ENCODE measurements at regions not wholly inside any gene's neighbourhood (a gene's known extent, or its start where the extent isn't known, plus 50 kb on each side); places are given as distances from the start of the nearest gene placed in this dataset.
"Not testable (repeated sequence)": the region's sequence is repeated elsewhere in the genome, so short reads cannot be mapped to it uniquely, and the experiment has no call there.

DNA sequence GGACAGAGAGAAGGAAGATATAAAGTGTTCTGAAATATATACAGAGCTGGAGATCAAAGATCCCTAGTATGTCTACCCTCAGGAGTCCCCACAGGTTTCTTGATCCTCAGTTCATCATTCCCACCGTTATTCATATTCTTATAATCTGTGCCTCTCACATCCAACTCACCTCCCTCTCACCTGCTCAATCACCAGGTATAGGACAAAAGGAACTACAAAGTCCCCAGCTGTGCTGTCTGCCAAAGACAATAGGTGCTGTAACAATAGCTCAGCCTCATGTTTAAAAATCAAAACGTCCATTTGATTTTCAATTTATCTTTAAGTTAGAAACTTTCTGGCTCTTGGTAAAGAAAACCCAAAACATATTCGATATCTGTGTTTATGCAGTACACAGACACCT lies 121.1 kb upstream of the PKN2 start:
- H3K27ac Mint-ChIP-seq, result no peak overlapping the region
- no peaks in the 10 kb centered on the region for H3K36me3 Mint-ChIP-seq
- no peaks in the 10 kb centered on the region for H3K36me3 ChIP-seq (ENCODE audit: control insufficient read depth, insufficient read depth, low read length)
- H3K9me3 ChIP-seq (ENCODE audit: control insufficient read depth in 2 of 2, low read length in 2 of 2), result no peaks in the 10 kb centered on the region
- no peaks in the 10 kb centered on the region for H3K4me1 Mint-ChIP-seq
- ATAC-seq (ENCODE audit: low read depth in 2 of 2) (no peak), DNase-seq (no peak)
- H3K9me3 Mint-ChIP-seq, result peaks cover 0 to 1% (median 0%) of the 10 kb centered on the region in 7 donors
- H3K27me3 Mint-ChIP-seq, result peaks cover 15% of the 10 kb centered on the region
- no peak overlapping the region for H3K4me3 ChIP-seq (ENCODE audit: low read depth, low read length)
- H3K27ac ChIP-seq (ENCODE audit: insufficient read depth, low read length, poor library complexity, severe bottlenecking), result no peak overlapping the region
- no peaks in the 10 kb centered on the region for H3K4me1 ChIP-seq (ENCODE audit: control insufficient read depth, insufficient read depth, low read length, poor library complexity, severe bottlenecking)
- peaks cover 4% of the 10 kb centered on the region for H3K27me3 ChIP-seq (ENCODE audit: control insufficient read depth, insufficient read depth, low read length)
- H3K4me3 Mint-ChIP-seq, result no peak overlapping the region

DNA sequence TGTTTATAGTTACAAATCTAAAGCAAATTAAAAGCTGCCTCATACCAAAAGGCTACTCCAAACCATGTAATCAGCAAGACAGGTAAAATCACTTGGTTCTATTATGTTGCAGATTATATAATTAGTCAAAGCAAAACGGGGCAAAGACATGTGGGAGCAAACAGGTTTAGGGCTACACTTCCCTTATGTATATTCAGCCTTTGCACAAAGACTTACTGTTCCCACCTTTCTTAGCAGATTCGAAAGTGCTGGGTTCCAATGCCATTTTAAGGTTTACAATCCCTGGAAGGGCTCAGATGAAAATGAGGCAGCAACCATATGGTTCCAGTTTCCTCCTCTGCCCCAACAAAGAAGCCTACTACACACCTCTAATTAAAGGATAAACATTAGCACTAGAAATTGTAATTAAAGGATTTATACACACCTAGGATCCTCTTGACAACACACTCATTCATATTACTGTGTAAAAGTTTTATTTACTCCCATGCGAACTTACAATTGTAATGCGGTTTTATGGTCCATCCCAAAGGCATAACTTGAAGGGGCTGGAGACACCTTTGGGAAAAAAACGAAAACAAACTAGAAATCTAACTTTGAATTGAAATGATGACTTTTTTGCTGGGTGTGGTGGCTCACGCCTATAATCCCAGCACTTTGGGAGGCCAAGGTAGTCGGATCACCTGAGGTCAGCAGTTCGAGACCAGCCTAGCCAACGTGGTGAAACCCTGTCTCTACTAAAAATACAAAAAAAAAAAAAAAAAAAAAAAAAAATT lies 117.3 kb upstream of the PKN2 start:
- DNase-seq (no peak), ATAC-seq (ENCODE audit: low read depth in 2 of 2) (no peak)
- Mint-ChIP-seq H3K27ac (no peak overlapping the region), H3K27me3 (peaks cover 22% of the 10 kb centered on the region), H3K36me3 (no peaks in the 10 kb centered on the region), H3K4me1 (no peaks in the 10 kb centered on the region), H3K4me3 (no peak overlapping the region), H3K9me3 (peaks cover 0 to 1% (median 0%) of the 10 kb centered on the region in 7 donors)
- no peaks in the 10 kb centered on the region for H3K9me3 ChIP-seq (ENCODE audit: control insufficient read depth in 2 of 2, low read length in 2 of 2)
- no peak overlapping the region for H3K4me3 ChIP-seq (ENCODE audit: low read depth, low read length)
- peaks cover 13% of the 10 kb centered on the region for H3K27me3 ChIP-seq (ENCODE audit: control insufficient read depth, insufficient read depth, low read length)
- H3K27ac ChIP-seq (ENCODE audit: insufficient read depth, low read length, poor library complexity, severe bottlenecking), result no peak overlapping the region
- H3K4me1 ChIP-seq (ENCODE audit: control insufficient read depth, insufficient read depth, low read length, poor library complexity, severe bottlenecking), result no peaks in the 10 kb centered on the region
- H3K36me3 ChIP-seq (ENCODE audit: control insufficient read depth, insufficient read depth, low read length), result no peaks in the 10 kb centered on the region

DNA sequence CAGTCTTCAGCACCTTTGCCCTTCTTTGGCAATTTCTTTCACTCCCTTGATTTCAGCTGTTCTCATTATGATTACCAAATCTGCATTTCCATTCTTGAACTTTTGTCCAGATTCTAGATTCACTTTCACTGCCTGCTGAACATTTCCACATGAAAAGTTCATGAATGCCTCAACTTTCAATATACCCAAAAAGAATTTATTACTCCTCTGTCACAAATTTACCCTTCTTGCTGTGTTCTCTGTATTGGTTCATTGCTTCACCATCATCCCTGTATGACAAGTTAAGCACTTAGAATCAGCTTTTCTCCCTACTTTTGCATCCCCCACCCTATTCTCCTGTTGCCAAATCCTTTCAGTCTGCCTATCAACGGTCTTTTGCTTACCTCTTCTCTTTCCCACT lies 112.6 kb upstream of the PKN2 start:
- H3K4me1 ChIP-seq (ENCODE audit: control insufficient read depth, insufficient read depth, low read length, poor library complexity, severe bottlenecking), result no peaks in the 10 kb centered on the region
- Mint-ChIP-seq H3K27me3 (peaks cover 6% of the 10 kb centered on the region), H3K9me3 (no peaks in the 10 kb centered on the region), H3K4me3 (no peak overlapping the region), H3K4me1 (no peaks in the 10 kb centered on the region), H3K36me3 (no peaks in the 10 kb centered on the region), H3K27ac (no peak overlapping the region)
- H3K36me3 ChIP-seq (ENCODE audit: control insufficient read depth, insufficient read depth, low read length), result no peaks in the 10 kb centered on the region
- H3K4me3 ChIP-seq (ENCODE audit: low read depth, low read length), result no peak overlapping the region
- DNase-seq, result no peak
- no peak overlapping the region for H3K27ac ChIP-seq (ENCODE audit: insufficient read depth, low read length, poor library complexity, severe bottlenecking)
- peaks cover 11% of the 10 kb centered on the region for H3K27me3 ChIP-seq (ENCODE audit: control insufficient read depth, insufficient read depth, low read length)
- no peaks in the 10 kb centered on the region for H3K9me3 ChIP-seq (ENCODE audit: control insufficient read depth in 2 of 2, low read length in 2 of 2)
- ATAC-seq (ENCODE audit: low read depth in 2 of 2), result no peak

DNA sequence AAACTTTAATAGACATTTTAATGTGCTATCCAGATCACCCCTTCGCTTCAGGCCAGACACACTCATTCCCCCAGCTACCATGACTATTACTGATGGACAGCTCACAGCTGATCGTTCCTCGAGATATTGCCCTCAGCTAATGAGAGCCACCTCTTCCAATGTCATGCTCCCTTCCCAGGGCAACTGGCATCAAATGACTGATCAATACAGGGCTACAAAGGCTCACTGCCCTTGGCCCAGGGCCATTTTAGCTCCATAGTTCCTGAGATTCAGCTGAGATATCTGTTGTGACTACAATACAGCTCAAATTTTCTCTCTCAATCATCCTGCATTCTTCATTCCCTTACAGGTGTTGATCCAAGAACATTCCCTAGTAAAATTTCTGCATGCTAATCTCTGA lies 104.5 kb upstream of the PKN2 start:
- Histone ChIP-seq H3K4me3 (ENCODE audit: low read depth, low read length) (no peak overlapping the region), H3K9me3 (ENCODE audit: control insufficient read depth in 2 of 2, low read length in 2 of 2) (no peaks in the 10 kb centered on the region), H3K4me1 (ENCODE audit: control insufficient read depth, insufficient read depth, low read length, poor library complexity, severe bottlenecking) (no peaks in the 10 kb centered on the region), H3K36me3 (ENCODE audit: control insufficient read depth, insufficient read depth, low read length) (no peaks in the 10 kb centered on the region), H3K27me3 (ENCODE audit: control insufficient read depth, insufficient read depth, low read length) (no peaks in the 10 kb centered on the region), H3K27ac (ENCODE audit: insufficient read depth, low read length, poor library complexity, severe bottlenecking) (no peak overlapping the region)
- peaks cover 0 to 3% (median 0%) of the 10 kb centered on the region in 7 donors for H3K9me3 Mint-ChIP-seq
- H3K4me1 Mint-ChIP-seq, result no peaks in the 10 kb centered on the region
- H3K36me3 Mint-ChIP-seq, result no peaks in the 10 kb centered on the region
- no peak for DNase-seq
- H3K4me3 Mint-ChIP-seq, result no peak overlapping the region
- H3K27ac Mint-ChIP-seq, result no peak overlapping the region
- H3K27me3 Mint-ChIP-seq, result no peaks in the 10 kb centered on the region
- ATAC-seq (ENCODE audit: low read depth in 2 of 2), result no peak

DNA sequence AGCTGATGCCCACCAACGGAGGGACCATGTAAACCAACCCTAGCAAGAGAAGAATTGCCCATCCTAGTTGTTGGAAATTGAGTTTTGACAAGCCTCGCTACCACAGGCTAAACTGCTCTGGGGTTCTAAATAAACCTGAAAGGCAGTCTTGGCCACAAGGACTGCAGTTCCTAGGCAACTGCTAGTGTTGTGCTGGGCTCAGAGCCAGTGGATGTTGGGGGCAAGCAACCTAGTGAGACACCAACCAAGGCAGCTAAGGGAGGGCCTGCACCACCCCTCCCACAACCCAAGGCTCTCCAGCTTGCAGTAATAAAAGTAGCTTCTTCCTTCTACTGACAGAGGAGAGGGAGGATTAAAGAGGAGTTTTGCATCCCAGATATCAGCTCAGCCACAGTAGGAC lies 102.4 kb upstream of the PKN2 start:
- H3K27ac Mint-ChIP-seq, result no peak overlapping the region
- Histone ChIP-seq H3K4me1 (ENCODE audit: control insufficient read depth, insufficient read depth, low read length, poor library complexity, severe bottlenecking) (no peaks in the 10 kb centered on the region), H3K4me3 (ENCODE audit: low read depth, low read length) (no peak overlapping the region), H3K27me3 (ENCODE audit: control insufficient read depth, insufficient read depth, low read length) (no peaks in the 10 kb centered on the region), H3K9me3 (ENCODE audit: control insufficient read depth in 2 of 2, low read length in 2 of 2) (no peaks in the 10 kb centered on the region), H3K36me3 (ENCODE audit: control insufficient read depth, insufficient read depth, low read length) (no peaks in the 10 kb centered on the region), H3K27ac (ENCODE audit: insufficient read depth, low read length, poor library complexity, severe bottlenecking) (no peak overlapping the region)
- no peak overlapping the region for H3K4me3 Mint-ChIP-seq
- H3K27me3 Mint-ChIP-seq, result peaks cover 14% of the 10 kb centered on the region
- ATAC-seq (ENCODE audit: low read depth in 2 of 2), result no peak
- H3K4me1 Mint-ChIP-seq, result no peaks in the 10 kb centered on the region
- peaks cover 0 to 8% (median 2%) of the 10 kb centered on the region in 7 donors for H3K9me3 Mint-ChIP-seq
- no peaks in the 10 kb centered on the region for H3K36me3 Mint-ChIP-seq
- no peak for DNase-seq

DNA sequence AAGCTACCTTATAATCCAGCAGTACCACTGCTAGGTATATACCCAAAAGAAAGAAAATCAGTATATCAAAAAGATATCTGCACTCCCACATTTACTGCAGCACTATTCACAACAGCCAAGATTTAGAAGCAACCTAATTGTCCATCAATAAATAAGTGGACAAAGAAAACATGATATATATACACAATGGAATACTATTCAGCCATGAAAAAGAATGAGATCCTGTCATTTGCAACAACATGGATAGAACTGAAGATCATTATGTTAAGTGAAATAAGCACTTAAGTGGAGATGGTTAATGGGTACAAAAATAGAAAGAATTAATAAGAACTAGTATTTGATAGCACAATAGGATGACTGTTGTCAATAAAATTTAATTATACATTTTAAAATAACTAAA lies 90.7 kb upstream of the PKN2 start:
- ATAC-seq (ENCODE audit: low read depth in 2 of 2), result no peak
- H3K4me3 Mint-ChIP-seq, result no peak overlapping the region
- DNase-seq, result no peak
- Histone ChIP-seq H3K36me3 (ENCODE audit: control insufficient read depth, insufficient read depth, low read length) (no peaks in the 10 kb centered on the region), H3K4me3 (ENCODE audit: low read depth, low read length) (no peak overlapping the region), H3K9me3 (ENCODE audit: control insufficient read depth in 2 of 2, low read length in 2 of 2) (no peaks in the 10 kb centered on the region), H3K27ac (ENCODE audit: insufficient read depth, low read length, poor library complexity, severe bottlenecking) (no peak overlapping the region), H3K4me1 (ENCODE audit: control insufficient read depth, insufficient read depth, low read length, poor library complexity, severe bottlenecking) (no peaks in the 10 kb centered on the region), H3K27me3 (ENCODE audit: control insufficient read depth, insufficient read depth, low read length) (no peaks in the 10 kb centered on the region)
- no peak overlapping the region for H3K27ac Mint-ChIP-seq
- H3K9me3 Mint-ChIP-seq, result peaks cover 0 to 18% (median 4%) of the 10 kb centered on the region in 7 donors
- peaks cover 15% of the 10 kb centered on the region for H3K27me3 Mint-ChIP-seq
- H3K36me3 Mint-ChIP-seq, result no peaks in the 10 kb centered on the region
- H3K4me1 Mint-ChIP-seq, result peaks cover 0 to 4% (median 0%) of the 10 kb centered on the region in 4 donors

DNA sequence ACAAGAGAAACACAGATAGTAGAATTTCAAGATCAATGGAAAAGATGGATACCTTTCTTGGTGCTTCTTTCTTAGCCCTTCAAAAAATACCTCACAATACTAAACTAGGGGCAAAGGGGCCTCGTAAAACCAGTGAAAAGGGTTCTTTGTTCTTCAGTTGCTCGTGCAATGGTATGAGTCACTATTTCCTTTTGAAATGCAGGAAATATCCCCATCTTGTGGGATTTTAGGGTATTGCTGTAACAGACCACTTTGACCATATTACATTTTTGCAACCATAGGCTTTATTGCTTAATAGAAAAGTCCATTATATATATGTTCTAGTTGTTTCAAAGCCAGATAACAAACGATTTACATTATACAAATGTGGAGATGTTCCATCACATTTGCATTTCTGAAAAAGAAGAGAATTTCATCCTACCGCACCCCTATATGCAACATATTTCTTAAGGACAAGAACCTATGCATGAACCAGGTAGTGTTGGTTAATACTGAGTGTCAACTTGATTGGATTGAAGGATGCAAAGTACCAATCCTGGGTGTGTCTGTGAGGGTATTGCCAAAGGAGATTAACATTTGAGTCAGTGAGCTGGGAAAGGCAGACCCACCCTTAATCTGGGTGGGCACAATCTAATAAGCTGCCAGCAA lies 88.6 kb upstream of the PKN2 start:
- H3K9me3 ChIP-seq (ENCODE audit: control insufficient read depth in 2 of 2, low read length in 2 of 2), result no peaks in the 10 kb centered on the region
- peaks cover 0 to 4% (median 0%) of the 10 kb centered on the region in 4 donors for H3K4me1 Mint-ChIP-seq
- H3K27me3 ChIP-seq (ENCODE audit: control insufficient read depth, insufficient read depth, low read length), result no peaks in the 10 kb centered on the region
- H3K4me3 Mint-ChIP-seq, result no peak overlapping the region
- peaks cover 0 to 21% (median 3%) of the 10 kb centered on the region in 7 donors for H3K9me3 Mint-ChIP-seq
- H3K4me1 ChIP-seq (ENCODE audit: control insufficient read depth, insufficient read depth, low read length, poor library complexity, severe bottlenecking), result no peaks in the 10 kb centered on the region
- no peaks in the 10 kb centered on the region for H3K36me3 ChIP-seq (ENCODE audit: control insufficient read depth, insufficient read depth, low read length)
- DNase-seq (peak in 2 of 3 donors; percentile 16 to 45), ATAC-seq (ENCODE audit: low read depth in 2 of 2) (no peak)
- H3K27me3 Mint-ChIP-seq, result peaks cover 20% of the 10 kb centered on the region
- H3K36me3 Mint-ChIP-seq, result no peaks in the 10 kb centered on the region
- no peak overlapping the region for H3K27ac Mint-ChIP-seq
- H3K27ac ChIP-seq (ENCODE audit: insufficient read depth, low read length, poor library complexity, severe bottlenecking), result no peak overlapping the region
- H3K4me3 ChIP-seq (ENCODE audit: low read depth, low read length), result no peak overlapping the region

DNA sequence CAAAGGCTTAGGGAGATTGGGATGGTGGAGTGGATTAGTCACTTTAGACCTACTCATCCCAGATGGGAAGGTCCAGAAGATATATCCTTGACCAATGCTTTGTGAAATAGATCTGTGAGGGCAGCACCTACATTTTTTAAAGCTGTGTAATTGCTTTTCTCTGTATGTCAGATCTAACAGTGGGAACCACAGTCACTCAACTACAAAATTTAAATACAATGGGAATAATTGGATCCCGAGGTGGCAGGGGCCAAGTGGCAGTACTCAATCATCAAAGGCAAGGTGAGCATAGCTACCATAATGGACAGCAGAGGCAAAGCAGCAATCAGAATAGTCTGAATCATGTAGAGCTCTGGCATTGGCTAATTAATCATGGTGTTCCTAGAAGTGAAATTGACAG lies 86.1 kb upstream of the PKN2 start:
- not testable (repeated sequence) for H3K4me3 ChIP-seq (ENCODE audit: low read depth, low read length); H3K27ac Mint-ChIP-seq; H3K4me3 Mint-ChIP-seq; H3K27me3 ChIP-seq (ENCODE audit: control insufficient read depth, insufficient read depth, low read length); H3K4me1 ChIP-seq (ENCODE audit: control insufficient read depth, insufficient read depth, low read length, poor library complexity, severe bottlenecking); H3K36me3 Mint-ChIP-seq; H3K4me1 Mint-ChIP-seq; H3K9me3 ChIP-seq (ENCODE audit: control insufficient read depth in 2 of 2, low read length in 2 of 2); H3K36me3 ChIP-seq (ENCODE audit: control insufficient read depth, insufficient read depth, low read length); DNase-seq; H3K27ac ChIP-seq (ENCODE audit: insufficient read depth, low read length, poor library complexity, severe bottlenecking); ATAC-seq (ENCODE audit: low read depth in 2 of 2)
- H3K9me3 Mint-ChIP-seq, result peaks cover 0 to 16% (median 3%) of the 10 kb centered on the region in 7 donors
- peaks cover 10% of the 10 kb centered on the region for H3K27me3 Mint-ChIP-seq

Measured in CD4-positive, CD25-positive, alpha-beta regulatory T cell (primary cell).